ENCODE measurements at regions not wholly inside any gene's neighbourhood (a gene's known extent, or its start where the extent isn't known, plus 50 kb on each side); places are given as distances from the start of the nearest gene placed in this dataset.
"Not testable (repeated sequence)": the region's sequence is repeated elsewhere in the genome, so short reads cannot be mapped to it uniquely, and the experiment has no call there.

DNA sequence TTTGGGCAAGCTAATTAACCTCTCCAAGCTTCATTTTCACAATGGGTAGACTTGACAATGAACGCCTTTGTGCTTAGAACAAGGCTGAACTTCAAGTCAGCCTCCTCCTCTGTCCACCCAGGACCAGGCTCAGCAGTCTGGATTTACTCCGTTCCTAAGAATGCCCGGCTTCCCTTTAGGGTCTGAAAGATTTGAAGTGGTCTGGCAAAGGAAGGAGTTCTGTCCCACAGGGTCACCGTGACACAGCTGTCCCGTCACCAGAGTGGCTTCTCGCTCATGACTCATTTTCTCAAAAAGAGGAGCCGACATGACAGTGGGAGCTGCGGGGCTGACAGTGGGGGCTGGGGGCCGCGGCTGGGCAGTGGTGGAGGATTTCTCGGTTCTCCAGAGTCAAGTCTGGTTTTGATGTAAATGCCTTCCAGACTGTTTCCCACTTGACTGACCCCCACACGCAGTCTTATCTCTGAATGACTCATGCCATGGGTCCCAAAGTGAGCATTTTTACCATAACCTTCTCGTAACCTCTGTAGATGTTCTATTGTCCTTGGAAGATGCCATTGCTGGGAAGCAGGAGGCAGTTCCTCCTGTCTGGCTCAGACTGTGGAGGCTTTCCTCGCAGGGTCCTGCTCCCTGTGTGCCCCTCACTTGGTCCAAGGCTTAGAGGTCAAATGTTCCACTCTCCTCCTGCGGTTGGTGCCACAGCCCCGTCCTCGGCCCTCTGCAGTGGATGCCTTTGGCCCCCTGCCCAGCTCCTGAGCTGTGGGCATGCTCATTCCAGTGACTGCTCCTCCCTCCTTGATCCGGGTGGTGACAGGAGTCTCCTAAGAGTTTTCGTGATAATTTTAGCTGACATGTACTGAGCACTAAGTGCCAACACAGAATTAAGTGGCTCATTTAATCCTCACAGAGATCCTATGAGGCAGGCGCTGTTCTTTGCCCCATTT, 253.1 kb downstream of the FNDC1 start:
- Mint-ChIP-seq H3K36me3 (ENCODE audit: low read depth) (no peaks in the 10 kb centered on the region), H3K9me3 (no peaks in the 10 kb centered on the region), H3K27ac (no peak overlapping the region)

DNA sequence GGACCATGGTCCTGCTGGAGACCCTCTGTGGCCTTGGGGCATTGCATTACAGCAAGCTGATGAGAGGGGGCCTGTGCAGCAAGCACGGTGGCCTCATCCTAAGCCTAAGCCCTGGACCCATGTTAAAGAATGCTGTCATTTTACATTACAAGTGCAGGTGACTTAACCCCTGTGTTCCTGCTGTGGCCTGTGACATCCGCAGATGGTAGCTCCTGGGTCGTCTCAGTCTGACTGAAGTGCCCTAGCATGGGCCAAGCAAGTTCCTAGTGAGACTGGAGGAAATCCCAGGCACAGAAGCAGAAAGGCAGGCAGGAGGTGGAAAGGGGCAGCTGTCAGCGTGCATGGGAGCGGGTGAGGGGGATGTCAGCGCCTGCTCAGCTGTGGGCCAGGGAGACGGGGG, 252.4 kb downstream of the FNDC1 start:
- H3K4me1 Mint-ChIP-seq (ENCODE audit: low read depth) = no peaks in the 10 kb centered on the region
- H3K4me3 Mint-ChIP-seq = no peak overlapping the region
- no peak overlapping the region for H3K27ac Mint-ChIP-seq
- no peak for DNase-seq
- peaks cover 16% of the 10 kb centered on the region for H3K27me3 Mint-ChIP-seq
- no peaks in the 10 kb centered on the region for H3K36me3 Mint-ChIP-seq (ENCODE audit: low read depth)
- no peaks in the 10 kb centered on the region for H3K9me3 Mint-ChIP-seq

More for the DNA sequence above, 253.1 kb downstream of the FNDC1 start:
- DNase-seq = no peak
- Mint-ChIP-seq H3K27me3 (peaks cover 16% of the 10 kb centered on the region), H3K4me3 (no peak overlapping the region), H3K4me1 (ENCODE audit: low read depth) (no peaks in the 10 kb centered on the region)

DNA sequence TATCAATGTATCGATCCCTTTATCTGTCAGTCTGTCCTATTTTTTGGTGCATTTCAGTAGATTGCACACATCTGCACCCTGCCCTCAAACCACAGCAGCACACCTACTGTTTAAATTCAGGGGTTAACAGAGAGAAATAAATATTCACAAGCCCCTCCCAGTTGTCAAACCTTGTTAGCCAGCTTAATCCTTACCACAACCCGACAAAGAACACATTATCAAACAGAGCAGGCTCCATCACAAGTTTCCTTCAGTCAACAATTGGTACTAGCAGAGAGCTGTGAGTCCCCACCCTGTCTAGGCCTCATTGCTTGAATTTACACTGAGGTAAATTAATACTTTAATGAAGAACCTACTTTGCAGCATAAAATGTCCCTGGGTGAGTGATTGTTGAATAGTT, 249.8 kb downstream of the FNDC1 start:
- no peaks in the 10 kb centered on the region for H3K4me1 Mint-ChIP-seq (ENCODE audit: low read depth)
- peaks cover 13% of the 10 kb centered on the region for H3K9me3 Mint-ChIP-seq
- no peaks in the 10 kb centered on the region for H3K36me3 Mint-ChIP-seq (ENCODE audit: low read depth)

DNA sequence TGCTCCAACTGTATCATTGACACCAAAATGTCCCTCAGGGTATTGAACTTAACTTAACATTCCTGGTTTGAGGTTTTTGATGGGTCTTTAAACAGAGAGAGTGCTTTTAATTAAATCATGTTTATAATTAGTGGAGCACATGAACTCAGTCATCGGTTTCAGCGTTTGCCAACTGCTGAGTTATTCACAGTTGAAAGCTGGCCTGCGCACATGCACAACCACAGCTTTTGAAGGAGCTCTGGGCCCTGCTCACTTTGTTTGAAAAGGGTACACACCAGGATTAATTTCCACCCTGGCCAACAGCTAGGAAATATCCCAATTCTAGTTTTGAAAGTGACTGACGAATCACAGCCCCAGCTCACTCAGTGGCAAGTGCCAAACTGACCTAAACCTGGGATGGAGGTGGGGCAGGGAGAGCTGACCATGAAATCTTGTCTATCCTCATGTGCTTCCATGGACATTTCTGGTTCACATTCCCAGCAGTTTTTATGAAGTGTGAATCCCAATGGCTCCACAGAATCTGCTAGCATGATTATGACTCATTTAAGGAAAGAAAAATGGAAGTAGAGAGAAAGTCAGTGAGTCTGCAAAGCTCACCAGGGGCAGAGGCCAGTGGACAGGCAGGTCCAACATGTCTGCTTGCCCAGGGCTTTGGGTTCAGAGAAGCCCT, 247.8 kb downstream of the FNDC1 start:
- peaks cover 17% of the 10 kb centered on the region for H3K9me3 Mint-ChIP-seq
- H3K36me3 Mint-ChIP-seq (ENCODE audit: low read depth) = no peaks in the 10 kb centered on the region
- no peak overlapping the region for H3K4me3 Mint-ChIP-seq
- no peak for DNase-seq
- H3K27ac Mint-ChIP-seq = no peak overlapping the region
- no peaks in the 10 kb centered on the region for H3K4me1 Mint-ChIP-seq (ENCODE audit: low read depth)
- H3K27me3 Mint-ChIP-seq = peaks cover 5% of the 10 kb centered on the region

More for the DNA sequence above, 249.8 kb downstream of the FNDC1 start:
- H3K27ac Mint-ChIP-seq = no peak overlapping the region
- H3K27me3 Mint-ChIP-seq = peaks cover 10% of the 10 kb centered on the region
- DNase-seq = no peak
- no peak overlapping the region for H3K4me3 Mint-ChIP-seq

DNA sequence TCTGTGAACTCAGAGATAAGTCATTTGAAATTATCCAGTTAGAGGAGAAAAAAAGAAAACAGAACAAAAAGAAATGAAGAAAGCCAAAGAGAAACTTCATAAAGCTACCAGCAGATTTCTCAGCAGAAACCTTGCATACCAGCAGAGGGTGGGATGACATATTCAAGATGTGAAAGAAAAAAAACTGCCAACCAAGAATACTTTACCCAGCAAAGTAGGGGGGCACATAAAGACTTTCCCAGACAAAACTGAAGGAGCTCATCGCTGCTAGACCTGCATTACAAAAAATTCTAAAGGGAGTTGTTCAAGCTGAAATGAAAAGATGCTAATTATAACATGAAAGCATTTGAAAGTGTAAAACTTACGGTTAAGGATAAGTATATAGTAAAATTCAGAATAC, 246.3 kb downstream of the FNDC1 start:
- DNase-seq = no peak
- H3K9me3 Mint-ChIP-seq = peaks cover 17% of the 10 kb centered on the region
- no peak overlapping the region for H3K4me3 Mint-ChIP-seq
- no peak overlapping the region for H3K27ac Mint-ChIP-seq
- H3K36me3 Mint-ChIP-seq (ENCODE audit: low read depth) = no peaks in the 10 kb centered on the region
- no peaks in the 10 kb centered on the region for H3K4me1 Mint-ChIP-seq (ENCODE audit: low read depth)
- peaks cover 3% of the 10 kb centered on the region for H3K27me3 Mint-ChIP-seq

DNA sequence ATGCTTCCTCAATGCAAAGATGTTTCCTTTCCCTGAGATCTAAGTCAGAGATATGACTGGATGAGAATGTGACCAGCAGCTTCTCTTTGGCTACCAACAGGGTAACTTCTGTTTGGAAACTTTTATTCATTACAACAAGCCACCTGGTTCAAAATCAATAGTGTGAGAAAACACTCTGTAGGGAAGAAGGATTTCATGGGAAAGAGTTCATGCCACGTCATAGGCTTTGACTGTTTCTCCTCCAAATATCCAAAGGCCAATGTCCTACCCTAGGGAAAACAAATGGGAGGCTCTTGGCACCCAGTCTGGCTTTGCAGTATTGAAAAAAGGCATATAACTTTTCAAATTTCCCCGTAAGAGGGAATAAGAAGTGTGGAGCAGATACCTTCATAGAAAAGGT, 245.5 kb downstream of the FNDC1 start:
- no peaks in the 10 kb centered on the region for H3K36me3 Mint-ChIP-seq (ENCODE audit: low read depth)

DNA sequence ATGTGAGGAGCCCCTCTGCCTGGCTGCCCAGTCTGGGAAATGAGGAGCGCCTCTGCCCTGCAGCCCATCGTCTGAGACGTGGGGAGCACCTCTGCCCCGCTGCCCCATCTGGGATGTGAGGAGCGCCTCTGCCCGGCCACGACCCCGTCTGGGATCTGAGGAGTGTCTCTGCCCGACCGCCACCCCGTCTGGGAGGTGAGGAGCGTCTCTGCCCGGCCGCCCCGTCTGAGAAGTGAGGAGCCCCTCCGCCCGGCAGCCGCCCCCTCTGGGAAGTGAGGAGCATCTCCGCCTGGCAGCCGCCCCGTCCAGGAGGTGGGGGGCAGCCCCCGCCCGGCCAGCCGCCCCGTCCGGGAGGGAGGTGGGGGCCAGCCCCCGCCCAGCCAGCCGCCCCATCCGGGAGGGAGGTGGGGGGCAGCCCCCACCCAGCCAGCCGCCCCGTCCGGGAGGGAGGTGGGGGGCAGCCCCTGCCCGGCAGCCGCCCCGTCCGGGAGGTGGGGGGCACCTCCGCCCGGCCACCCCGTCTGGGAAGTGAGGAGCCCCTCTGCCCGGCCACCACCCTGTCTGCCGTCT, 238.1 kb downstream of the FNDC1 start:
- not testable (repeated sequence) for H3K9me3 Mint-ChIP-seq; H3K27ac Mint-ChIP-seq; H3K36me3 Mint-ChIP-seq (ENCODE audit: low read depth); H3K4me1 Mint-ChIP-seq (ENCODE audit: low read depth); H3K27me3 Mint-ChIP-seq; H3K4me3 Mint-ChIP-seq; DNase-seq

More for the DNA sequence above, 245.5 kb downstream of the FNDC1 start:
- no peak overlapping the region for H3K4me3 Mint-ChIP-seq
- H3K27me3 Mint-ChIP-seq = peaks cover 2% of the 10 kb centered on the region
- DNase-seq = no peak
- H3K27ac Mint-ChIP-seq = no peak overlapping the region
- H3K9me3 Mint-ChIP-seq = peaks cover 17% of the 10 kb centered on the region
- H3K4me1 Mint-ChIP-seq (ENCODE audit: low read depth) = no peaks in the 10 kb centered on the region

DNA sequence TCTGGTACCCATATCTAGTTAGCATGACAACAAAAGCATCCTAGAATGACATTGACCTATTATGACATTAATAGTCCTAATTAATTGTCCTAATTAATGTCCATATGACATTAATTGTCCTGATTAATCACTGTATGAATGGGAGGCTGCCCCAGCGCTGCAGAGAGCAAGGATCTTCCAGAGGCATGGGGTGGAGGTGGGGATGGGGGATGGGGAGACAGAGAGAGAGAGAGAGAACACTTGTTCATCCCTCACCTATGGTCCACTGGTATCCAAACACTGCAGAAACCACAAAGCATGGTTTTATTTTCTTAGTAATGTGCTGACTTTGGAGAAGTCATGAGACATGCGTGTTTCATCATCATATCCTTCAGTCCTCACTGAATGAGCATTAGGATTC, 235.1 kb downstream of the FNDC1 start:
- Mint-ChIP-seq H3K4me3 (no peak overlapping the region), H3K9me3 (peaks cover 2% of the 10 kb centered on the region), H3K27me3 (peaks cover 14% of the 10 kb centered on the region), H3K36me3 (ENCODE audit: low read depth) (no peaks in the 10 kb centered on the region), H3K27ac (no peak overlapping the region), H3K4me1 (ENCODE audit: low read depth) (no peaks in the 10 kb centered on the region)
- DNase-seq = no peak

DNA sequence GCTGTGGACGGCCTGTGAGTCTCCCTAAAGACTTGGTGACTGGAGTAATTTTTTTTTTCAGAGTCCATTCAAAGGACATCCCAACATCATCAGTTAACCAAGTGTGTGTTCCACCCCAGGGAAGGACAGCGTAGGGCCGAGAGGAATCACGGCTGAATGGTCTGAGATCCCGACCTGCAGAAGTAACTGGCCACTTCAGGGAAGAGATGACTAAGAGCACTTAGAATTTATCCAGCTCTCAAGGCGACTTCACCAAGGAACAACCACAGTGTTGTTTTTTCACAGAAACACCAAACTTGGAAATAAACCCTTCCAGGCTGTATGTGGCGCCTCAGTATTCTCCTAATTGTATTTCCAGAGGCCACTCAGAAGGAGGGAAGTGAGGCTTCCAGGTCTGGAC, 231.6 kb downstream of the FNDC1 start:
- H3K4me3 Mint-ChIP-seq = no peak overlapping the region
- no peak overlapping the region for H3K27ac Mint-ChIP-seq
- no peaks in the 10 kb centered on the region for H3K36me3 Mint-ChIP-seq (ENCODE audit: low read depth)
- no peaks in the 10 kb centered on the region for H3K4me1 Mint-ChIP-seq (ENCODE audit: low read depth)
- no peaks in the 10 kb centered on the region for H3K9me3 Mint-ChIP-seq
- peaks cover 27% of the 10 kb centered on the region for H3K27me3 Mint-ChIP-seq
- no peak for DNase-seq

DNA sequence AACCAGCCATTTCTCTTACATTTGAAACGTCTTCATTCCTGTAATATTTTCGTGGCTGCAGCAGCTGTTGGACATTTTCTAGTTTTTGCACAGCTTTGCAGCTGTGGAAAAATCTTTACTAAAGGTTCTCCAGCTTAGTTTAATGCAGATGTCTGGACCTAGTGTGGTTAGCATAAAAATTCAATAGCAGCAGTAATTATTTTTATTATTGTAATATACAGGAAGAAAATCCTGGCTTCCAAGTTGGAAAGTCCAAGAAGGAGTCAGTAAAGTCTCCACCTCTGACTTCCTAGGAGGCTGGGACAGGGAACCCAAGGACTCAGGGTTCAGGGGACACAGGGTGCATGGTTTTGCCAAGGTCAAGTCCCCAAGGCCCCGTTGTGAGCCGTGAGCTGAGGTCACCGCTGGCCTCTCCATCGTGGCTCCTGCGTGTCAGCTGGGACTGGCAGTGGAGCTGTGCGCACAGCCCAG, 230.6 kb downstream of the FNDC1 start:
- DNase-seq = no peak
- no peak overlapping the region for H3K27ac Mint-ChIP-seq
- no peaks in the 10 kb centered on the region for H3K36me3 Mint-ChIP-seq (ENCODE audit: low read depth)
- no peaks in the 10 kb centered on the region for H3K4me1 Mint-ChIP-seq (ENCODE audit: low read depth)
- peaks cover 32% of the 10 kb centered on the region for H3K27me3 Mint-ChIP-seq
- no peak overlapping the region for H3K4me3 Mint-ChIP-seq
- H3K9me3 Mint-ChIP-seq = no peaks in the 10 kb centered on the region

DNA sequence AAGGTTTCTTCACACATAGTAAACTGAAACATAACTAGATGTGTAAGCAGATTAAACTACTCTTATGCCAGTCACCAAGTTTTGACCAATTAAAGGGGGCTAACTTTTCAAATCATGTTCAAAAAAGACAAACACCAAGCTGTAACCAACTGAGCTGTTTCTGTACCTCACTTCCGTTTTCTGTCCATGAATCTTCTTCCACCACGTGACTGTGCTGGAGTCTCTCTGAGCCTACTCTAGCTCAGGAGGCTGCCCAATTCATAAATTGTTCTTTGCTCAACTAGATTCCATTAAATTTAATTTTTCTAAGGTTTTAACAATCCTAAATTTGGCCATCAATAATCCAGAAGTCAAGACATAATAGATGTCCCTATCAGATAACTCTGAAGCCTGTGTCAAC, 229.4 kb downstream of the FNDC1 start:
- no peak for DNase-seq
- Mint-ChIP-seq H3K36me3 (ENCODE audit: low read depth) (no peaks in the 10 kb centered on the region), H3K4me3 (no peak overlapping the region), H3K9me3 (peaks cover 2% of the 10 kb centered on the region), H3K27me3 (peaks cover 42% of the 10 kb centered on the region), H3K4me1 (ENCODE audit: low read depth) (no peaks in the 10 kb centered on the region), H3K27ac (no peak overlapping the region)

DNA sequence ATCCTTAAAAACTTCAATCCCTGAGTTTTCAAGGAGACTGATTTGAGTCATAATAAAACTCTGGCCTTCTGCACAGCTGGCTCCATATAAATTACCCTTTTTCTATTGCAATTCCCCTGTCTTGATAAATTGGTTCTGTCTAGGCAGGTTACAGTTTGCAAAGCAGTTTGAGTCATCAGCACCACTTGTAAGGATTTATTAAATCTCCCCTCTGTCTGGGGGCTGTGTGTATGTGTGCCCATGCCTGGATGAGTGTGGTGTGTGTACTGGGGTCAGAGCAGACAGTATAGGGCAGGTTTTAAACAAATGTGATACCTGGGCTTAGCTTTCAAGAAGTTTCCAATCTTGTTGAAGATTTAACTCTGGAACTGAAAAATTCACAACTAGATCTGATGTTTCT, 228.6 kb downstream of the FNDC1 start:
- H3K27me3 Mint-ChIP-seq = peaks cover 51% of the 10 kb centered on the region
- H3K4me3 Mint-ChIP-seq = no peak overlapping the region
- peaks cover 10% of the 10 kb centered on the region for H3K9me3 Mint-ChIP-seq
- H3K27ac Mint-ChIP-seq = no peak overlapping the region
- no peaks in the 10 kb centered on the region for H3K36me3 Mint-ChIP-seq (ENCODE audit: low read depth)
- no peak for DNase-seq
- no peaks in the 10 kb centered on the region for H3K4me1 Mint-ChIP-seq (ENCODE audit: low read depth)

DNA sequence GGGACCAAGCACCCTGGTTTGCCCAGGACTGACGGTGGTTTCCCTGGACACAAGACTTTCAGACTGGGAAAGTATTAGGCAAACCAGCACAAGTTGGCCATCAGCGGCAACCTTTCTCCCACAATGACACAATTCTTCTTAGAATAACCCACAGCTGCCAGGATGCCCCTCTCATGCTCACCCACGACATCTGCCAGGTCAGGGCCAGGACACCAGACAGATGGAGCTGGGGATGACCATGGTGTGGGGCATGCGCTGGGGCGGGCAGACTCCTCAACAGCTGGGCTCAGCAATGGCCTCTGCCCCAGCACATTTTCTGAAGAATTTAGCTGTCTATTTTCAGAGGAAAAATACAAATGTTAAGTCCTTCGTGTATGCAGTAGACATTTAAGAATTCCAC, 226.4 kb downstream of the FNDC1 start:
- Mint-ChIP-seq H3K27me3 (peaks cover 52% of the 10 kb centered on the region), H3K4me3 (no peak overlapping the region), H3K4me1 (ENCODE audit: low read depth) (no peaks in the 10 kb centered on the region), H3K9me3 (peaks cover 13% of the 10 kb centered on the region), H3K36me3 (ENCODE audit: low read depth) (no peaks in the 10 kb centered on the region), H3K27ac (no peak overlapping the region)
- no peak for DNase-seq

DNA sequence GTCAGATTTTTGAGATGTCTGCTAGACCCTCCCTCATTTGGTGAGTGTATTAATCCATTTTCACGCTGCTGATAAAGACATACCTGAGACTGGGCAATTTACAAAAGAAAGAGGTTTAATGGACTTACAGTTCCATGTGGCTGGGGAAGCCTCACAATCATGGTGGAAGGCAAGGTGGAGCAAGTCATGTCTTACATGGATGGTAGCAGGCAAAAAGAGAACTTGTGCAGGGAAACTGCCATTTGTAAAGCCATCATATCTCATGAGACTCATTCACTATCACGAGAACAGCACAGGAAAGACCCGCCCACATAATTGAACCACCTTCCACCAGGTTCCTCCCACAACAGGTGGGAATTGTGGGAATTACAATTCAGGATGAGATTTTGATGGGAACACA, 223.5 kb downstream of the FNDC1 start:
- not testable (repeated sequence) for H3K4me3 Mint-ChIP-seq; H3K4me1 Mint-ChIP-seq (ENCODE audit: low read depth); H3K27ac Mint-ChIP-seq; H3K36me3 Mint-ChIP-seq (ENCODE audit: low read depth); DNase-seq
- Mint-ChIP-seq H3K9me3 (peaks cover 13% of the 10 kb centered on the region), H3K27me3 (peaks cover 59% of the 10 kb centered on the region)

DNA sequence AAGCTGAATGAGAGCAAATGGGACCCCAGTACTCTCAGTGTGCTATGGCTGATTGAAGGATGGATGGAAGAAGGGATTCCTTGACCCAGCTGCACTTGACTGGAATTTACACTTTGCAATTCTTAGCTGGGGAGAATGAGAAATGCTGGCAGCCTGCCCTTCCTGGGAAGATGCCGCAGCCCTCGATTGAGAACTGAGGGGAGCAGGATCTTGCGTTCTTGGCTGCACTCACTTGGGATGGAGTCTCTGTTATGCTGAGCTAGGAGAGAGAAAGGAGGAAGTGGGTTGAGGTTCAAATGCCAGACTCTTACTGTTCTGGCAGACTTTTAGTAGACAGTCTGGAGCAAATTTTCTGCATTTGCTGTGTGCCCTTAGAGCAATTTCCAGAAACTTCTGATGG, 221.2 kb downstream of the FNDC1 start:
- Mint-ChIP-seq H3K27ac (no peak overlapping the region), H3K4me1 (ENCODE audit: low read depth) (peaks cover 2% of the 10 kb centered on the region), H3K27me3 (peaks cover 52% of the 10 kb centered on the region), H3K9me3 (peaks cover 13% of the 10 kb centered on the region), H3K4me3 (no peak overlapping the region), H3K36me3 (ENCODE audit: low read depth) (no peaks in the 10 kb centered on the region)
- DNase-seq = no peak
